Left hindlimb (tissue), 1 donor: ENCODE measurements at regions not wholly inside any gene's neighbourhood (a gene's known extent, or its start where the extent isn't known, plus 50 kb on each side); places are given as distances from the start of the nearest gene placed in this dataset.

Experiments used
- DNase-seq: peaks from one replicate; pipeline ENCODE4 v3.0.0-alpha.2; 2018

- DNase-seq, result no peak
Observed at GRCh38 chr4:17164666-17165065, 266.2 kb upstream of the LDB2 start.

GRCh38 chr4:17163156-17163771 is 264.8 kb upstream of the LDB2 start:
- DNase-seq, result no peak

GRCh38 chr4:17157304-17157703 is 258.9 kb upstream of the LDB2 start:
- DNase-seq, result no peak

- no peak for DNase-seq
Observed at GRCh38 chr4:17155486-17155885, 257.0 kb upstream of the LDB2 start.

GRCh38 chr4:17153572-17153971 is 255.1 kb upstream of the LDB2 start:
- DNase-seq, result no peak

GRCh38 chr4:17152941-17153540 is 254.6 kb upstream of the LDB2 start:
- no peak for DNase-seq

- DNase-seq, result no peak
Observed at GRCh38 chr4:17142232-17142711, 243.8 kb upstream of the LDB2 start.

- DNase-seq, result no peak
Observed at GRCh38 chr4:17138847-17139246, 240.4 kb upstream of the LDB2 start.

GRCh38 chr4:17134565-17134964 is 236.1 kb upstream of the LDB2 start:
- no peak for DNase-seq

- DNase-seq, result no peak
Observed at GRCh38 chr4:17134100-17134499, 235.7 kb upstream of the LDB2 start.

GRCh38 chr4:17132226-17132625 is 233.8 kb upstream of the LDB2 start:
- DNase-seq, result no peak

- DNase-seq, result no peak
Observed at GRCh38 chr4:17128268-17128667, 229.8 kb upstream of the LDB2 start.

GRCh38 chr4:17126321-17126966 is 228.0 kb upstream of the LDB2 start:
- DNase-seq, result no peak

GRCh38 chr4:17124767-17125166 is 226.3 kb upstream of the LDB2 start:
- no peak for DNase-seq

- no peak for DNase-seq
Observed at GRCh38 chr4:17120761-17121160, 222.3 kb upstream of the LDB2 start.

GRCh38 chr4:17117746-17118145 is 219.3 kb upstream of the LDB2 start:
- DNase-seq, result no peak

GRCh38 chr4:17115583-17115982 is 217.1 kb upstream of the LDB2 start:
- no peak for DNase-seq

- DNase-seq, result no peak
Observed at GRCh38 chr4:17112292-17112659, 213.8 kb upstream of the LDB2 start.

- DNase-seq, result no peak
Observed at GRCh38 chr4:17109126-17109525, 210.7 kb upstream of the LDB2 start.

- DNase-seq, result no peak
Observed at GRCh38 chr4:17103231-17103630, 204.8 kb upstream of the LDB2 start.

GRCh38 chr4:17098996-17099395 is 200.6 kb upstream of the LDB2 start:
- DNase-seq, result no peak

GRCh38 chr4:17098401-17098800 is 200.0 kb upstream of the LDB2 start:
- no peak for DNase-seq

- no peak for DNase-seq
Observed at GRCh38 chr4:17097362-17097761, 198.9 kb upstream of the LDB2 start.

- DNase-seq, result no peak
Observed at GRCh38 chr4:17096692-17097091, 198.2 kb upstream of the LDB2 start.

GRCh38 chr4:17095771-17096170 is 197.3 kb upstream of the LDB2 start:
- no peak for DNase-seq
